ENCODE measurements at regions not wholly inside any gene's neighbourhood (a gene's known extent, or its start where the extent isn't known, plus 50 kb on each side); places are given as distances from the start of the nearest gene placed in this dataset.

- TF ChIP-seq CTCF (IDR thresholded peaks at IDR 0.05; ENCODE audit: insufficient read depth, low read depth, low read length), result no peak
- DNase-seq (ENCODE audit: low read depth), result no peak
- H3K4me3 ChIP-seq (ENCODE audit: low read depth, low read length), result no peak overlapping the region
Observed at GRCh38 chr1:193677874-193678273, 491.5 kb upstream of the B3GALT2 start.

GRCh38 chr1:193676996-193677549 is 490.7 kb upstream of the B3GALT2 start:
- no peak overlapping the region for H3K4me3 ChIP-seq (ENCODE audit: low read depth, low read length)
- no peak for DNase-seq (ENCODE audit: low read depth)
- no peak for TF ChIP-seq CTCF (IDR thresholded peaks at IDR 0.05; ENCODE audit: insufficient read depth, low read depth, low read length)

- TF ChIP-seq CTCF (IDR thresholded peaks at IDR 0.05; ENCODE audit: insufficient read depth, low read depth, low read length), result no peak
- DNase-seq (ENCODE audit: low read depth), result peak; percentile 47
- H3K4me3 ChIP-seq (ENCODE audit: low read depth, low read length), result no peak overlapping the region
Observed at GRCh38 chr1:193674292-193674944, 488.0 kb upstream of the B3GALT2 start.

GRCh38 chr1:193666485-193667083 is 480.2 kb upstream of the B3GALT2 start:
- H3K4me3 ChIP-seq (ENCODE audit: low read depth, low read length), result no peak overlapping the region
- no peak for TF ChIP-seq CTCF (IDR thresholded peaks at IDR 0.05; ENCODE audit: insufficient read depth, low read depth, low read length)
- DNase-seq (ENCODE audit: low read depth), result no peak

GRCh38 chr1:193663965-193664364 is 477.6 kb upstream of the B3GALT2 start:
- DNase-seq (ENCODE audit: low read depth), result no peak
- TF ChIP-seq CTCF (IDR thresholded peaks at IDR 0.05; ENCODE audit: insufficient read depth, low read depth, low read length), result no peak
- no peak overlapping the region for H3K4me3 ChIP-seq (ENCODE audit: low read depth, low read length)

- DNase-seq (ENCODE audit: low read depth), result peak; percentile 6
- no peak for TF ChIP-seq CTCF (IDR thresholded peaks at IDR 0.05; ENCODE audit: insufficient read depth, low read depth, low read length)
- H3K4me3 ChIP-seq (ENCODE audit: low read depth, low read length), result no peak overlapping the region
Observed at GRCh38 chr1:193662030-193662429, 475.6 kb upstream of the B3GALT2 start.

Measured in fibroblast of villous mesenchyme (primary cell).